Stomach (tissue), 4 donors: ENCODE measurements at regions not wholly inside any gene's neighbourhood (a gene's known extent, or its start where the extent isn't known, plus 50 kb on each side); places are given as distances from the start of the nearest gene placed in this dataset.

Experiments
- POLR2AphosphoS5 ChIP-seq, 3 donors: sonication (generic); formaldehyde crosslinking; IDR thresholded peaks; one replicate each; pipeline ENCODE4 v1.6.1; 2016; ENCODE audit warnings: antibody characterized with exemption in 3 of 3
- TF ChIP-seq, protein P1 (sequence below), 7 experiments: fragments of 450-650 bp in 4 of 7; fragments of 200-600 bp in 3 of 7; sonication (generic) in 3 of 7; IDR thresholded peaks; one replicate each; pipeline ENCODE4 v1.5.1; 2016 to 2019; ENCODE audit warnings: antibody characterized with exemption in 7 of 7, control low read depth in 2 of 7, mild to moderate bottlenecking in 1 of 7

DNA sequence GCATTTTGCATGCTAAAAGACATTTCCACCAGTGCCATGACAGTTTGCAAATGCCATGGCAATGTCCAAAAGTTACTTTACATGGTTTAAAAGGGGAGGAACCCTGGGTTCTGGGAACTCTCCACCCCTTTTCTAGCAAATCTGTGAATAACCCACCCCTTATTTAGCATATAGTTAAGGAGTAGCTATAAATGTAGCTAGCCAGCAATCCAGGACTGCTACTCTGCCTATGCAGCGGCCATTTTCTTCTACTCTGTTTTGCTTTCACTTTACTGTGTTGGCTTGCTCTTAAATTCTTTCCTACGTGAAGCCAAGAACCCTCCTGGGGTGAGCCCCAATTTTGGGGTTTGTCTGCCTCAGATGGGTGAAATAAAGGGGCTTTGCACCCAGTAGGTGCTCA, 141.0 kb downstream of the PTPN11 start:
- TF ChIP-seq, protein P1, sequence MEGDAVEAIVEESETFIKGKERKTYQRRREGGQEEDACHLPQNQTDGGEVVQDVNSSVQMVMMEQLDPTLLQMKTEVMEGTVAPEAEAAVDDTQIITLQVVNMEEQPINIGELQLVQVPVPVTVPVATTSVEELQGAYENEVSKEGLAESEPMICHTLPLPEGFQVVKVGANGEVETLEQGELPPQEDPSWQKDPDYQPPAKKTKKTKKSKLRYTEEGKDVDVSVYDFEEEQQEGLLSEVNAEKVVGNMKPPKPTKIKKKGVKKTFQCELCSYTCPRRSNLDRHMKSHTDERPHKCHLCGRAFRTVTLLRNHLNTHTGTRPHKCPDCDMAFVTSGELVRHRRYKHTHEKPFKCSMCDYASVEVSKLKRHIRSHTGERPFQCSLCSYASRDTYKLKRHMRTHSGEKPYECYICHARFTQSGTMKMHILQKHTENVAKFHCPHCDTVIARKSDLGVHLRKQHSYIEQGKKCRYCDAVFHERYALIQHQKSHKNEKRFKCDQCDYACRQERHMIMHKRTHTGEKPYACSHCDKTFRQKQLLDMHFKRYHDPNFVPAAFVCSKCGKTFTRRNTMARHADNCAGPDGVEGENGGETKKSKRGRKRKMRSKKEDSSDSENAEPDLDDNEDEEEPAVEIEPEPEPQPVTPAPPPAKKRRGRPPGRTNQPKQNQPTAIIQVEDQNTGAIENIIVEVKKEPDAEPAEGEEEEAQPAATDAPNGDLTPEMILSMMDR (IDR thresholded peaks at IDR 0.05): no peak
- no peak for TF ChIP-seq POLR2AphosphoS5 (IDR thresholded peaks at IDR 0.05)
